Adipocyte (in vitro differentiated cells): ENCODE measurements at regions not wholly inside any gene's neighbourhood (a gene's known extent, or its start where the extent isn't known, plus 50 kb on each side); places are given as distances from the start of the nearest gene placed in this dataset.
A peak's percentile ranks its signal among the peaks of the same experiment; 100 is the strongest.

Experiments used
- DNase-seq: peaks from one replicate; pipeline ENCODE4 v3.0.0-alpha.2; 2015; ENCODE audit warnings: low read depth
- H3K27me3 ChIP-seq: replicated peaks from 2 replicates; pipeline ENCODE4 v1.7.0; 2013; ENCODE audit warnings: mild to moderate bottlenecking, low read length, moderate library complexity; ENCODE audit not compliant: control insufficient read depth, insufficient read depth
- H3K36me3 ChIP-seq: 2 replicates; pipeline ENCODE4 v1.7.0; 2013; ENCODE audit warnings: low read length, mild to moderate bottlenecking, moderate library complexity; ENCODE audit not compliant: control insufficient read depth, insufficient read depth, severe bottlenecking
- H3K4me1 ChIP-seq: 2 replicates; pipeline ENCODE4 v1.7.0; 2013; ENCODE audit warnings: mild to moderate bottlenecking, low read length, moderate library complexity; ENCODE audit not compliant: control insufficient read depth, insufficient read depth
- H3K4me3 ChIP-seq: 2 replicates; pipeline ENCODE4 v1.7.0; 2013; ENCODE audit warnings: mild to moderate bottlenecking, low read length, moderate library complexity
- H3K9ac ChIP-seq: 2 replicates; pipeline ENCODE4 v1.7.0; 2013; ENCODE audit warnings: mild to moderate bottlenecking, low read length, moderate library complexity
- H3K9me3 ChIP-seq: 2 replicates; pipeline ENCODE4 v1.7.0; 2013; ENCODE audit warnings: mild to moderate bottlenecking, low read length, moderate library complexity; ENCODE audit not compliant: control insufficient read depth

DNA sequence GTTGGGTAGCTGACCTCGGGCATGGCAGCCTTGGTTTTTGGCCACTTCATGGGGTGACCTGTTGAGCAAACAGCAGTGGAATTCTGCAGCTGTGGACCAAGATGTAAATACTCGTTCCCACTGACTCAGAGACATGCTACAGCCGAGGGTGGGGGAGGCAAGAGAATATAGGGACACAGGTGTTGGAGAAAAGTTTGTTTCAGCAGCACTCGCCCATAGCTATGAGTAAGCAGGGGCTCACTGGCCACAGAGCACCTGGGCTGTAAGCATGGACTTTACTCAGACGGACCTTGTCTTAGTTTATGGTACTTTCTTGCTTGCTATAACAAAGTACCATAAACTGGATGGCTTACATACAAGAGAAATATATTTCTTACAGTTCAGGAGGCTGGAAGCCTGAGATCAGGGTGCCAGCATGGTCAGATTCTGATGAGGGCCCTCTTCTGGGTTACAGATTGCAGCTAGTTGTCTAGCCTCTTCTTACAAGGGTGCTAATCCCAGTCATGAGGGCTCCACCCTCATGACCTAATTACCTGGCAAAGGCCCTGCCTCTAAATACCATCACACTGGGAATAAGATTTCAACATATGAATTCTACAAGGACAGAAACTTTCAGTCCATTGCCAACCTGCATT lies 437.2 kb upstream of the DAB1 start:
- no peaks in the 10 kb centered on the region for H3K27me3 ChIP-seq
- no peak for DNase-seq
- H3K9ac ChIP-seq: no peak overlapping the region
- H3K9me3 ChIP-seq: no peaks in the 10 kb centered on the region
- H3K4me3 ChIP-seq: no peak overlapping the region
- no peaks in the 10 kb centered on the region for H3K4me1 ChIP-seq
- no peaks in the 10 kb centered on the region for H3K36me3 ChIP-seq

GRCh38 chr1:57860325-57860724 lies 436.5 kb upstream of the DAB1 start:
- Histone ChIP-seq H3K4me1 (no peaks in the 10 kb centered on the region), H3K9ac (no peak overlapping the region), H3K4me3 (no peak overlapping the region), H3K36me3 (no peaks in the 10 kb centered on the region), H3K9me3 (no peaks in the 10 kb centered on the region), H3K27me3 (no peaks in the 10 kb centered on the region)
- no peak for DNase-seq

GRCh38 chr1:57858740-57859139 lies 434.9 kb upstream of the DAB1 start:
- H3K36me3 ChIP-seq: no peaks in the 10 kb centered on the region
- no peaks in the 10 kb centered on the region for H3K4me1 ChIP-seq
- DNase-seq: no peak
- no peak overlapping the region for H3K4me3 ChIP-seq
- no peaks in the 10 kb centered on the region for H3K9me3 ChIP-seq
- no peak overlapping the region for H3K9ac ChIP-seq
- H3K27me3 ChIP-seq: no peaks in the 10 kb centered on the region

- Histone ChIP-seq H3K9ac (no peak overlapping the region), H3K4me3 (no peak overlapping the region), H3K4me1 (no peaks in the 10 kb centered on the region), H3K27me3 (no peaks in the 10 kb centered on the region), H3K9me3 (no peaks in the 10 kb centered on the region), H3K36me3 (no peaks in the 10 kb centered on the region)
- no peak for DNase-seq
Measured at GRCh38 chr1:57857809-57858208, 433.9 kb upstream of the DAB1 start.

GRCh38 chr1:57854436-57854835 lies 430.6 kb upstream of the DAB1 start:
- H3K9ac ChIP-seq: no peak overlapping the region
- H3K27me3 ChIP-seq: no peaks in the 10 kb centered on the region
- no peak overlapping the region for H3K4me3 ChIP-seq
- H3K9me3 ChIP-seq: no peaks in the 10 kb centered on the region
- no peak for DNase-seq
- no peaks in the 10 kb centered on the region for H3K36me3 ChIP-seq
- no peaks in the 10 kb centered on the region for H3K4me1 ChIP-seq

GRCh38 chr1:57850176-57850940 lies 426.5 kb upstream of the DAB1 start:
- no peak overlapping the region for H3K4me3 ChIP-seq
- H3K27me3 ChIP-seq: no peaks in the 10 kb centered on the region
- H3K4me1 ChIP-seq: no peaks in the 10 kb centered on the region
- no peaks in the 10 kb centered on the region for H3K9me3 ChIP-seq
- no peak for DNase-seq
- H3K36me3 ChIP-seq: no peaks in the 10 kb centered on the region
- no peak overlapping the region for H3K9ac ChIP-seq

DNA sequence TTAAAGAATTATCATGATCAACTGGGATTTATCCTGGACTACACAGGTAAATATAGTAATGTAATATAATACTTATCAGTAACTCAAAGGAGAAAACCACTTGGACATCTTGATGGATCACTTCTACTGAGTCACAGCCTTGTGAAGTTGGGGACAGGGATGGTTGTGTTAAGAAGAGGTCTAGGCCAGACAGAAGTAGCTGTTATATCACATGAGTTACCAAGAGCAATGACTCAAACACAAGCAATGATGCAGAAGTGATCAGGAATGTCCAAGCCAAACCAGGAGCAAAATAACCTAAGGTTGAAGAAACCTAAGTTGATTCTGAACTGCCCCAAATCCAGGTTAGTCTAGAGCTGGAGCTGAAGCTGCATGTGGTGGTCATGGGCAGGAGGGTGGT lies 424.5 kb upstream of the DAB1 start:
- Histone ChIP-seq H3K9me3 (no peaks in the 10 kb centered on the region), H3K36me3 (no peaks in the 10 kb centered on the region), H3K9ac (no peak overlapping the region), H3K4me1 (peaks cover 13% of the 10 kb centered on the region), H3K27me3 (no peaks in the 10 kb centered on the region), H3K4me3 (no peak overlapping the region)
- peak; percentile 8 for DNase-seq

DNA sequence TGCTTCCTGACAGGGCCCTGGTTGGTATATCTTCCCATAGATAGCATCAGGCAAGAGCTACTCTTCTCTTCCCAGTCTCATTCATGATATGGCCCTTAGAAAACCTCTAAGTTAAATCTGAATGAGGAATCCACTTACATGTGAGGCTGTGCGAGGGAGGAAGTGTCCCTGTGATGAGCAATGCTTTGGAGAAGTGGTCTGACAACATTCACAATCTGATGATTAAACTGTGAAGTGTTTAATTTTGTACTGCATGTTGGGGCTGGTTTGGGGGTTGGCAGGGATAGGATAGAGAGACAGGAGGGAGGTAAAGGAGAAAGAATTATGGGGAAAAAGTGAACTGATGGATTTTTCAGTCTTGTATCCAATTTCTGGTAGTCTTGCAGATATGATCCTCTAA lies 421.2 kb upstream of the DAB1 start:
- Histone ChIP-seq H3K4me1 (peaks cover 16% of the 10 kb centered on the region), H3K9ac (no peak overlapping the region), H3K36me3 (no peaks in the 10 kb centered on the region), H3K9me3 (peaks cover 6% of the 10 kb centered on the region), H3K4me3 (no peak overlapping the region), H3K27me3 (no peaks in the 10 kb centered on the region)
- DNase-seq: peak; percentile 28

DNA sequence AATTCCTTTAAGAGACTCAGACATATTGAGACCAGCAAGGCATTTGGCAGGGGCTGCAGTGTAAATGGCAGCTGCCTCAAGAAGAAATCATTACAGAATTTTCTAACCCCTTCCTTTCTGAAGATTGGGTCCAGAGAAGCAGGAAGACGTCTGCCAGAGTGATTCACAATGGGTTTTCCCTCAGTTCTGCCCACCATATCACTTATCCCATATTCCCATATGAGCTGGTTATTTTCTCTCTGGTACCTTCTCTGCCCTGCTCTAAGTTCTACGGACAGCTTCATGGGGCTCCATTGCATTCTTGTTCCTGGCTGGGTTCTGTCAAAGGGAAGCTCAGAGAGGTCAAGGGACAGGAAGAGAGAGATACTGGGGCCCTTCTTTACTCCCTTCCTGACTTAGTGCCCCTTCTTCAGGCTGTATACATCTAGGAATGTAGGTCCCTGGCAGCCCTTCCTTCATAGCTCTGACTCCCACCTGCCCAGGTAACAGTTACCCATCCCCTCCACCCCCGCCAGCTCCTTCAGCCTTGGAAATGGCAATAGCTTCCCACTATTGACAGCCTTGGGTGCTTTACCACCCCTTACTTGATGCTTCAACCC lies 420.6 kb upstream of the DAB1 start:
- Histone ChIP-seq H3K27me3 (no peaks in the 10 kb centered on the region), H3K36me3 (no peaks in the 10 kb centered on the region), H3K9ac (no peak overlapping the region), H3K4me1 (peaks cover 16% of the 10 kb centered on the region), H3K9me3 (peaks cover 6% of the 10 kb centered on the region), H3K4me3 (no peak overlapping the region)
- no peak for DNase-seq

DNA sequence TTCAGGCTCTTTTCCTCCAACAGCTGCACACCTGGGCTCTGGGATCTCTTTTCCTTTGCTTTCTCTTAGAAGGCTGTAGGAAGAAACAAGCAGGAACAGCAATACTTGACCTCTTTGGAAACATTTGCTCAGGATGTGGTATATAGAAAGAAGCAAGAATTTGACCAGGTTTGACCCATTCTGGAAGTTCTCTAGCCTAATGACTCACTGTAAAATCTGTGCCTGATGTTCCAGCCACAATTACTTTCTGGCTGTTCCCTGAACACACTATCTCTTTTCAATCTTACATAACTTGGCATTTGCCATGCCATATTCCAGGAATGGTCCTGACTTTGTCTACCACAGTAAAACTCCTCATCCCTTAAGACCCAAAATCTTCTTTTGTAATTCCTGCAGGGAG lies 419.9 kb upstream of the DAB1 start:
- H3K4me1 ChIP-seq: peaks cover 16% of the 10 kb centered on the region
- no peaks in the 10 kb centered on the region for H3K36me3 ChIP-seq
- H3K9ac ChIP-seq: no peak overlapping the region
- no peak overlapping the region for H3K4me3 ChIP-seq
- peak; percentile 61 for DNase-seq
- H3K27me3 ChIP-seq: no peaks in the 10 kb centered on the region
- peaks cover 6% of the 10 kb centered on the region for H3K9me3 ChIP-seq

GRCh38 chr1:57839526-57839925 lies 415.7 kb upstream of the DAB1 start:
- H3K9ac ChIP-seq: no peak overlapping the region
- H3K9me3 ChIP-seq: peaks cover 6% of the 10 kb centered on the region
- DNase-seq: no peak
- no peaks in the 10 kb centered on the region for H3K27me3 ChIP-seq
- H3K36me3 ChIP-seq: no peaks in the 10 kb centered on the region
- no peak overlapping the region for H3K4me3 ChIP-seq
- peaks cover 12% of the 10 kb centered on the region for H3K4me1 ChIP-seq
